ENCODE measurements at regions not wholly inside any gene's neighbourhood (a gene's known extent, or its start where the extent isn't known, plus 50 kb on each side); places are given as distances from the start of the nearest gene placed in this dataset.

DNA sequence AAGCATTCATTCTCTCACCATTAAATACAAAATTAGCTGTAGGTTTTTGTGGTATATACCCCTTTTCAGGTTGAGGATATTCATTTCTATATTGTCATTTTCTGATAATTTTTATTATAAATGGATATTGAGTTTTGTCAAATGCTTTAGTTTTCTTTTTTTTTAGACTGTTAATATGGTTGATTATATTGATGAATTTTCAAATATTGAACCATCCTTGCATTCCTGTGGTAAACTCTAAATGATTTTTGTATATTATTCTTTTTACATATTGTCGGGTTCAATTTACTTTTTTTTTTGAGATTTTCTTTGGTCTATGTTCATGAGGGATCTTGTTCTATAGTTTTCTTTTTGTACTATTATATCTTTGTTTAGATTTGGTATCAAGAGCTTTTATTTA, 165.1 kb downstream of the GPAT3 start:
- H3K36me3 ChIP-seq (ENCODE audit: control insufficient read depth in 1 of 2, insufficient read depth in 2 of 2, low read length in 1 of 2), result no peaks in the 10 kb centered on the region
- H3K27ac ChIP-seq (ENCODE audit: low read depth in 1 of 2, low read length in 2 of 2), result no peak overlapping the region
- ATAC-seq (ENCODE audit: low FRiP score), result no peak
- H3K9me3 ChIP-seq (ENCODE audit: control insufficient read depth, low read length), result no peaks in the 10 kb centered on the region
- 81 to 86% methylated on average over 1 of the region's 1 CpG for WGBS, 2 donors
- H3K4me1 ChIP-seq (ENCODE audit: control insufficient read depth in 1 of 2, insufficient read depth in 2 of 2, low read length in 2 of 2), result no peaks in the 10 kb centered on the region
- intact Hi-C loops (cut with DNase I), result no loop called here
- DNase-seq, result no peak
- no peak overlapping the region for H3K4me3 ChIP-seq (ENCODE audit: low read length in 2 of 2)
- no peaks in the 10 kb centered on the region for H3K27me3 ChIP-seq (ENCODE audit: control insufficient read depth in 1 of 2, insufficient read depth in 2 of 2, low read length in 1 of 2)

- Histone ChIP-seq H3K27ac (ENCODE audit: low read depth in 1 of 2, low read length in 2 of 2) (no peak overlapping the region), H3K27me3 (ENCODE audit: control insufficient read depth in 1 of 2, insufficient read depth in 2 of 2, low read length in 1 of 2) (no peaks in the 10 kb centered on the region), H3K4me1 (ENCODE audit: control insufficient read depth in 1 of 2, insufficient read depth in 2 of 2, low read length in 2 of 2) (no peaks in the 10 kb centered on the region), H3K36me3 (ENCODE audit: control insufficient read depth in 1 of 2, insufficient read depth in 2 of 2, low read length in 1 of 2) (no peaks in the 10 kb centered on the region), H3K9me3 (ENCODE audit: control insufficient read depth, low read length) (no peaks in the 10 kb centered on the region), H3K4me3 (ENCODE audit: low read length in 2 of 2) (no peak overlapping the region)
- ATAC-seq (ENCODE audit: low FRiP score), result no peak
- DNase-seq, result no peak
- intact Hi-C loops (cut with DNase I), result no loop called here
- WGBS, 2 donors, result 61 to 75% methylated on average over 1 of the region's 1 CpG
Measured at GRCh38 chr4:83699358-83699757, 163.4 kb downstream of the GPAT3 start.

DNA sequence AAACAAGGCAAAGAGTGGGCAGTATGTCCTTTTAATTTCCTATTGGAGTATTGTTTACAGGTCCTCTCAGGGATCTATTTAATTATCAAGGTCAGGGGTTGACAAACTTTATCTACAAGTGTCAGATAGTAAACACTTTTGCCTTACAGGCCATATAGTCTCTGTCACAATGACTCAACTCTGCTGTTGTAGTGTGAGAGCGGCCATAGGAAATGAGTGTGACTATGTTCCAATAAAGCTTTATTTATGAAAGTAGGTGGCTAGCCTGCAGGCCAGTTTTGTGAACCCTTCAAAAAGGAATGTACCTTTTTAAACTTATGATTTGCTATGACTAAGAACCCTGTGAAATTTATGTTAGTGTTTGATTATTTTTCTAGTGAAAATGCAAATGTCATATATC, 156.1 kb downstream of the GPAT3 start:
- Histone ChIP-seq H3K4me1 (ENCODE audit: control insufficient read depth in 1 of 2, insufficient read depth in 2 of 2, low read length in 2 of 2) (no peaks in the 10 kb centered on the region), H3K36me3 (ENCODE audit: control insufficient read depth in 1 of 2, insufficient read depth in 2 of 2, low read length in 1 of 2) (no peaks in the 10 kb centered on the region), H3K27ac (ENCODE audit: low read depth in 1 of 2, low read length in 2 of 2) (no peak overlapping the region), H3K9me3 (ENCODE audit: control insufficient read depth, low read length) (no peaks in the 10 kb centered on the region), H3K4me3 (ENCODE audit: low read length in 2 of 2) (no peak overlapping the region), H3K27me3 (ENCODE audit: control insufficient read depth in 1 of 2, insufficient read depth in 2 of 2, low read length in 1 of 2) (no peaks in the 10 kb centered on the region)
- DNase-seq (no peak), ATAC-seq (ENCODE audit: low FRiP score) (no peak)
- WGBS, 2 donors, result 89 to 90% methylated on average over 1 of the region's 1 CpG
- intact Hi-C loops (cut with DNase I), result no loop called here

- Histone ChIP-seq H3K4me1 (ENCODE audit: control insufficient read depth in 1 of 2, insufficient read depth in 2 of 2, low read length in 2 of 2) (no peaks in the 10 kb centered on the region), H3K4me3 (ENCODE audit: low read length in 2 of 2) (no peak overlapping the region), H3K27ac (ENCODE audit: low read depth in 1 of 2, low read length in 2 of 2) (no peak overlapping the region), H3K27me3 (ENCODE audit: control insufficient read depth in 1 of 2, insufficient read depth in 2 of 2, low read length in 1 of 2) (no peaks in the 10 kb centered on the region), H3K9me3 (ENCODE audit: control insufficient read depth, low read length) (no peaks in the 10 kb centered on the region), H3K36me3 (ENCODE audit: control insufficient read depth in 1 of 2, insufficient read depth in 2 of 2, low read length in 1 of 2) (no peaks in the 10 kb centered on the region)
- ATAC-seq (ENCODE audit: low FRiP score), result no peak
- no peak for DNase-seq
- intact Hi-C loops (cut with DNase I), result no loop called here
- WGBS, 2 donors, result 68 to 76% methylated on average over 2 of the region's 2 CpGs
Measured at GRCh38 chr4:83686166-83686565, 150.3 kb downstream of the GPAT3 start.

DNA sequence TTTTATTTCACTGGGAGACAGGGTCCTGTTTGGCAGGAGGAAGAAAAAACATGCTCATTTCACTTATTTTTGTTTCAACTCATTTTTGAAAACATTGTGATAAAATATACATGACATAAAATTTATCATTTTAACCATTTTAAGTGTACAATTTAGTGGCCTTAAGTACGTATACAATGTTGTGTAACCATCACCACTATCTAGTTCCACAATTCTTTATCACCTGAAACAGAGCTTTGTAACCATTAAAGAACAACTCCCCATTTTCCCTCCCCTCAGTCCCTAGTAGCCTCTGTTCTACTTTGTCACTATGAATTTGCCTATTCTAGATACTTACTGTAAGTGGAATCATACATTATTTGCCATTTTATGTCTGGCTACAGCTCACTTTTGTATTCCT, 143.8 kb downstream of the GPAT3 start:
- DNase-seq, result no peak
- no peaks in the 10 kb centered on the region for H3K36me3 ChIP-seq (ENCODE audit: control insufficient read depth in 1 of 2, insufficient read depth in 2 of 2, low read length in 1 of 2)
- no peak for ATAC-seq (ENCODE audit: low FRiP score)
- 61 to 63% methylated on average over 1 of the region's 1 CpG for WGBS, 2 donors
- no peaks in the 10 kb centered on the region for H3K27me3 ChIP-seq (ENCODE audit: control insufficient read depth in 1 of 2, insufficient read depth in 2 of 2, low read length in 1 of 2)
- intact Hi-C loops (cut with DNase I), result no loop called here
- H3K9me3 ChIP-seq (ENCODE audit: control insufficient read depth, low read length), result no peaks in the 10 kb centered on the region
- H3K4me3 ChIP-seq (ENCODE audit: low read length in 2 of 2), result no peak overlapping the region
- H3K27ac ChIP-seq (ENCODE audit: low read depth in 1 of 2, low read length in 2 of 2), result no peak overlapping the region
- H3K4me1 ChIP-seq (ENCODE audit: control insufficient read depth in 1 of 2, insufficient read depth in 2 of 2, low read length in 2 of 2), result no peaks in the 10 kb centered on the region

- no peak for ATAC-seq (ENCODE audit: low FRiP score)
Measured at GRCh38 chr4:83679254-83679653, 143.3 kb downstream of the GPAT3 start.

GRCh38 chr4:83677656-83678055, 141.7 kb downstream of the GPAT3 start:
- intact Hi-C loops (cut with DNase I), result no loop called here
- no peaks in the 10 kb centered on the region for H3K27me3 ChIP-seq (ENCODE audit: control insufficient read depth in 1 of 2, insufficient read depth in 2 of 2, low read length in 1 of 2)
- no peaks in the 10 kb centered on the region for H3K9me3 ChIP-seq (ENCODE audit: control insufficient read depth, low read length)
- no peaks in the 10 kb centered on the region for H3K36me3 ChIP-seq (ENCODE audit: control insufficient read depth in 1 of 2, insufficient read depth in 2 of 2, low read length in 1 of 2)
- ATAC-seq (ENCODE audit: low FRiP score) (no peak), DNase-seq (no peak)
- WGBS, 2 donors, result 26 to 42% methylated on average over 3 of the region's 3 CpGs
- H3K27ac ChIP-seq (ENCODE audit: low read depth in 1 of 2, low read length in 2 of 2), result no peak overlapping the region
- H3K4me1 ChIP-seq (ENCODE audit: control insufficient read depth in 1 of 2, insufficient read depth in 2 of 2, low read length in 2 of 2), result no peaks in the 10 kb centered on the region
- H3K4me3 ChIP-seq (ENCODE audit: low read length in 2 of 2), result no peak overlapping the region

More at GRCh38 chr4:83679254-83679653, 143.3 kb downstream of the GPAT3 start:
- Histone ChIP-seq H3K27ac (ENCODE audit: low read depth in 1 of 2, low read length in 2 of 2) (no peak overlapping the region), H3K36me3 (ENCODE audit: control insufficient read depth in 1 of 2, insufficient read depth in 2 of 2, low read length in 1 of 2) (no peaks in the 10 kb centered on the region), H3K4me1 (ENCODE audit: control insufficient read depth in 1 of 2, insufficient read depth in 2 of 2, low read length in 2 of 2) (no peaks in the 10 kb centered on the region), H3K27me3 (ENCODE audit: control insufficient read depth in 1 of 2, insufficient read depth in 2 of 2, low read length in 1 of 2) (no peaks in the 10 kb centered on the region), H3K4me3 (ENCODE audit: low read length in 2 of 2) (no peak overlapping the region), H3K9me3 (ENCODE audit: control insufficient read depth, low read length) (no peaks in the 10 kb centered on the region)
- intact Hi-C loops (cut with DNase I), result no loop called here
- 65 to 73% methylated on average over 3 of the region's 3 CpGs for WGBS, 2 donors
- DNase-seq, result no peak

- Histone ChIP-seq H3K27me3 (ENCODE audit: control insufficient read depth in 1 of 2, insufficient read depth in 2 of 2, low read length in 1 of 2) (no peaks in the 10 kb centered on the region), H3K9me3 (ENCODE audit: control insufficient read depth, low read length) (no peaks in the 10 kb centered on the region), H3K36me3 (ENCODE audit: control insufficient read depth in 1 of 2, insufficient read depth in 2 of 2, low read length in 1 of 2) (no peaks in the 10 kb centered on the region), H3K27ac (ENCODE audit: low read depth in 1 of 2, low read length in 2 of 2) (no peak overlapping the region), H3K4me3 (ENCODE audit: low read length in 2 of 2) (no peak overlapping the region), H3K4me1 (ENCODE audit: control insufficient read depth in 1 of 2, insufficient read depth in 2 of 2, low read length in 2 of 2) (no peaks in the 10 kb centered on the region)
- intact Hi-C loops (cut with DNase I), result no loop called here
- DNase-seq (no peak), ATAC-seq (ENCODE audit: low FRiP score) (no peak)
- WGBS, 2 donors, result 78 to 82% methylated on average over 5 of the region's 5 CpGs
Measured at GRCh38 chr4:83664741-83665140, 128.8 kb downstream of the GPAT3 start.

DNA sequence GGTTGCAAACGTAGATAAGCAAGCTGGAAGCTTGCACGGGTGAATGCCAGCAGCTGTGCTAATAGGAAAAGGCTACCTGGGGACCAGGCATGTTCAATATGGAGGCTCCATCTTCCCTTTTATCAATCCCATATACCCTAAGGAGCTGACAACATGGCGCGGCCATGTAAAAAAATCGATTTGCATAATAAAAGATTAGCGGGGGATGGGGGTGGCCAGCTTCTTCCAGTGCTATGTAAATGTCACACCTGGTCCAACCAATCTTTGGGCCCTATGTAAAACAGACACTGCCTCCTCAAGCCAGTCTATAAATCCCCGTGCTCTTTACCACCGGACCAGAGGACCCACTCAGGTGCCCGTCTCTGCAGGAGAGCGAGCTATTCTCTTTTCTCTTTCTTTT, 128.2 kb downstream of the GPAT3 start:
- ATAC-seq (ENCODE audit: low FRiP score) (no peak), DNase-seq (no peak)
- WGBS, 2 donors, result 84 to 88% methylated on average over 10 of the region's 10 CpGs
- no peaks in the 10 kb centered on the region for H3K36me3 ChIP-seq (ENCODE audit: control insufficient read depth in 1 of 2, insufficient read depth in 2 of 2, low read length in 1 of 2)
- H3K27ac ChIP-seq (ENCODE audit: low read depth in 1 of 2, low read length in 2 of 2), result no peak overlapping the region
- intact Hi-C loops (cut with DNase I), result no loop called here
- no peaks in the 10 kb centered on the region for H3K9me3 ChIP-seq (ENCODE audit: control insufficient read depth, low read length)
- no peaks in the 10 kb centered on the region for H3K27me3 ChIP-seq (ENCODE audit: control insufficient read depth in 1 of 2, insufficient read depth in 2 of 2, low read length in 1 of 2)
- H3K4me1 ChIP-seq (ENCODE audit: control insufficient read depth in 1 of 2, insufficient read depth in 2 of 2, low read length in 2 of 2), result no peaks in the 10 kb centered on the region
- H3K4me3 ChIP-seq (ENCODE audit: low read length in 2 of 2), result no peak overlapping the region

Data from aorta (tissue), 5 donors.